Bronchial epithelial cell (primary cell): ENCODE measurements at regions not wholly inside any gene's neighbourhood (a gene's known extent, or its start where the extent isn't known, plus 50 kb on each side); places are given as distances from the start of the nearest gene placed in this dataset.
A peak's percentile ranks its signal among the peaks of the same experiment; 100 is the strongest.

Experiments
- DNase-seq: peaks from one replicate; pipeline ENCODE4 v3.0.0-alpha.2; 2010; ENCODE audit warnings: low read depth
- FAIRE-seq: peaks from 2 replicates; lab custom pipeline; 2011; peaks lifted over from hg19 to GRCh38; lab: Jason Lieb, UNC
- H3K27me3 ChIP-seq: 2 replicates; pipeline ENCODE4 v1.5.1; 2011; ENCODE audit warnings: low read length; ENCODE audit not compliant: control insufficient read depth, insufficient read depth
- H3K36me3 ChIP-seq: 2 replicates; pipeline ENCODE4 v1.5.1; 2011; ENCODE audit warnings: low read length; ENCODE audit not compliant: control insufficient read depth, insufficient read depth
- H3K4me3 ChIP-seq: 2 replicates; pipeline ENCODE4 v1.5.1; 2011; ENCODE audit warnings: mild to moderate bottlenecking, low read depth, low read length, control low read depth
- CTCF ChIP-seq: IDR thresholded peaks from 2 replicates; pipeline ENCODE4 v1.5.1; 2011; ENCODE audit warnings: mild to moderate bottlenecking, moderate library complexity, low read length, control low read depth, inconsistent platforms; ENCODE audit not compliant: insufficient read depth, severe bottlenecking

DNA sequence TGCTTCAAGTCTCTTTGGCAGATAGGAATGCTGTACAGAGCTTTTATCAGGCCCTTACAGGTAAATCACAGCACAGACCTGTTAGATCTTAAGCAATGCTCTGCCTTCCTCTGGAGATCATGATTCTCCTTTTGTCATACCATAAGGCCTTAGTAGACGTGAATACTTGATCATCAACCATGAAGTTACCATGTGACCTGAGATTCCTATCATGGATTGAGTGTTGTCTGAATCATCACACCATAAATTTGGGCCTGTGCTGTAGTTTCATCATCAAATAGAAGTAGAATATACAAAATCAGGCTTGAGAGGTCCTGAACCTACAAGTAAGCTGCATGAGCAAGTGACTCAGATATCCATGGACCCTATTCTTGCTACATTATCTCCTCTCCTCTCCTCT, 466.8 kb upstream of the INTU start:
- FAIRE-seq (no peak), DNase-seq (peak; percentile 61)
- H3K36me3 ChIP-seq: no peaks in the 10 kb centered on the region

GRCh38 chr4:127174201-127174600, 458.6 kb upstream of the INTU start:
- no peaks in the 10 kb centered on the region for H3K36me3 ChIP-seq
- H3K27me3 ChIP-seq: no peaks in the 10 kb centered on the region
- FAIRE-seq (no peak), DNase-seq (no peak)
- TF ChIP-seq CTCF: no peak
- no peak overlapping the region for H3K4me3 ChIP-seq

More for the DNA sequence above, 466.8 kb upstream of the INTU start:
- no peak for TF ChIP-seq CTCF
- Histone ChIP-seq H3K27me3 (no peaks in the 10 kb centered on the region), H3K4me3 (no peak overlapping the region)

DNA sequence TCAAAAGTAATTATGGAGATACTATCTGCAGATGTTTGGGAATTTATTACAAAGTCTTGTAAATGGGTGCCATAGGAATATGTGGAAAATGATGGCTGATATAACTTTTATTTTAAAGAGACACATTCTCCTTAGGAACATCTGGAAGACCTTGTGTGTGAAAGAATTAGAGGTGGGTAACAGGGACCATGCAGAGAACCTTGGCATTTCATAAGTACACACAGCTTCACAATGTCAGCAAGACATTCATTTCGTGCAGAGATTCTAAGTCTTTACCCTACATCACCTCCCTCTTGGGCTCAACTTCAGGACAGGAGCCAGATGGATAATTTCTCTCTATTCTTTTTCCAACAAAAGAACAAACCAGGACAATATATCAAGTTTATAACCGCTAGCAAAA, 458.1 kb upstream of the INTU start:
- Histone ChIP-seq H3K27me3 (no peaks in the 10 kb centered on the region), H3K36me3 (no peaks in the 10 kb centered on the region), H3K4me3 (no peak overlapping the region)
- no peak for TF ChIP-seq CTCF
- FAIRE-seq (no peak), DNase-seq (no peak)

DNA sequence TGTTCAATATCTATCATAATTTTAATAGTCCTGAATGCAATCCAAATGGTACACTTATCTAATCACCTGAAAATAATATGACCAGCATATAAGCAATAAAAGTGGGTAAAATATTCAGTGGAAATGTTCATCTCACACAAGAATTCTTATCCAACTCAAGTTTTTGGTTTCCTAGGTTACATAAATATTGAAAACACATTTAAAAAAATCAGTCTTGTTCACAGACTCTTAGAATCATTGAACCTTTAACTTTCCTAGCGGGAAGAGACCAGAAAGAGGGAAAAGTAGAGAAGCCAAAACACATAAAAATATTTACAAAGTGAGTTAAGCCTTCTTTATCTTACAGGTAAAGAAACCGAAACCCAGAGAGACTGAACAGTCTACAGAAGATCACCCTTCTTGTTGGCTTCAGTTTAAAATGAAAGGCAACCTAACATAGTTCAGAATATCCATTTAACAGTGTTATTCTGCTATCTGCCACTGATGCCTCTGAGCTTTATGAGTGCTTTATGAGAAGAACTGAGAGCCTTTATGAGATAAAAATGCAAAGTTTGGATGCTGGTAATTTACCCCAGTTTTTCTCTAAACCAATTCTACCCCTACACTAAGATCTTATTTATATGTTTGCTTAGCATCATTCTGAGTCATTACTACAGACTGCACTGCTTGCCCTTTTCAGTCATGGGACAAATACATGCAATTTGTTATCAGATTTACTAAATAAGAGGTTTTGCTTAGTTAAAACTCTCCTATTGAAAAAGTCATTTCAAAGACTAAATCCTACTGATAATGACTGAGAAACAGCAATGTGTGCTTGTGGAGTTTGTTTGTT, 453.3 kb upstream of the INTU start:
- DNase-seq (no peak), FAIRE-seq (no peak)

DNA sequence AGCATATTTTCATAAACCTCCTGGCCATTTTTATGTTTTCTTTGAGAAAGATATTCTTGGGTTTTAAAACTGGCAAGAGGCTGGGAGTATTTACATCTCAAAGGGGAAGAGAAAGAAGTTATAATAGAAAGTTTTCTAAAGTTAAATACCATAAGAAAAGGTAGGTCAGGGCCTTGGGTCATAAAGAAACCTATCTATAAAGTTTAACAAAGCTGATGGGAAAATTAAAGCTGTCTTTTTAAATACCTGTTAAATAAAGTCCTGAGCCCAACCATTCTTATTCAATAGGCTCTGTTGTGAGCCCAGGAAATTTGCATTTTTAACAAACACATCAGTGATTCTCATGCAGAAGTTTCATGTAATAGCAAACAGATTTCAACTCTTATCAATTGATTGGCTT, 451.8 kb upstream of the INTU start:
- no peaks in the 10 kb centered on the region for H3K36me3 ChIP-seq
- no peak for DNase-seq
- TF ChIP-seq CTCF: no peak
- H3K4me3 ChIP-seq: no peak overlapping the region
- FAIRE-seq: no peak
- H3K27me3 ChIP-seq: no peaks in the 10 kb centered on the region

More for the DNA sequence above, 453.3 kb upstream of the INTU start:
- Histone ChIP-seq H3K36me3 (no peaks in the 10 kb centered on the region), H3K4me3 (no peak overlapping the region), H3K27me3 (no peaks in the 10 kb centered on the region)
- no peak for TF ChIP-seq CTCF
